ENCODE measurements at regions not wholly inside any gene's neighbourhood (a gene's known extent, or its start where the extent isn't known, plus 50 kb on each side); places are given as distances from the start of the nearest gene placed in this dataset.
A peak's percentile ranks its signal among the peaks of the same experiment; 100 is the strongest.

- H3K18ac ChIP-seq (ENCODE audit: low read length): no peak overlapping the region
- no peak overlapping the region for H4K8ac ChIP-seq (ENCODE audit: low read depth, low read length)
- no peak overlapping the region for H3K56ac ChIP-seq (ENCODE audit: low read length)
- no CpG with 5 or more reads among the region's 3 CpGs for WGBS (ENCODE audit: extremely low coverage, insufficient coverage, low lambda C conversion rate)
- no peak overlapping the region for H3K9ac ChIP-seq (ENCODE audit: low read length)
- no peak overlapping the region for H3K23ac ChIP-seq (ENCODE audit: low read length)
- no peaks in the 10 kb centered on the region for H3K79me2 ChIP-seq (ENCODE audit: control insufficient read depth, insufficient read depth, low read length)
- no peak overlapping the region for H3K27ac ChIP-seq (ENCODE audit: low read depth, low read length)
- H3K4me3 ChIP-seq (ENCODE audit: low read length): no peak overlapping the region
- no peaks in the 10 kb centered on the region for H3K36me3 ChIP-seq (ENCODE audit: control insufficient read depth, insufficient read depth, low read length)
- H2AK5ac ChIP-seq (ENCODE audit: low read length): no peak overlapping the region
- H2BK15ac ChIP-seq (replicated peaks; ENCODE audit: low read depth): no peak overlapping the region
- no peak overlapping the region for H2BK120ac ChIP-seq (ENCODE audit: low read depth, low read length)
- H3K79me1 ChIP-seq (ENCODE audit: low read length): no peaks in the 10 kb centered on the region
- no peak overlapping the region for H4K5ac ChIP-seq (ENCODE audit: low read length)
- H3K4me1 ChIP-seq (ENCODE audit: control insufficient read depth, low read depth, low read length): peaks cover 4% of the 10 kb centered on the region
- no peaks in the 10 kb centered on the region for H3K27me3 ChIP-seq (ENCODE audit: insufficient read depth, low read length, poor library complexity)
- H3K4ac ChIP-seq (ENCODE audit: low read depth, low read length): no peak overlapping the region
- no peak for DNase-seq
- no peak overlapping the region for H2BK5ac ChIP-seq (ENCODE audit: low read length)
- H3K4me2 ChIP-seq (ENCODE audit: low read length): no peak overlapping the region
These were observed 89.6 kb upstream of the KIT start for GRCh38 chr4:54568184-54568583.

GRCh38 chr4:54570822-54571221 lies 86.9 kb upstream of the KIT start:
- no CpG with 5 or more reads among the region's 2 CpGs for WGBS (ENCODE audit: extremely low coverage, insufficient coverage, low lambda C conversion rate)
- Histone ChIP-seq H3K4me2 (ENCODE audit: low read length) (no peak overlapping the region), H2AK5ac (ENCODE audit: low read length) (no peak overlapping the region), H3K79me2 (ENCODE audit: control insufficient read depth, insufficient read depth, low read length) (no peaks in the 10 kb centered on the region), H4K8ac (ENCODE audit: low read depth, low read length) (no peak overlapping the region), H3K27ac (ENCODE audit: low read depth, low read length) (no peak overlapping the region), H2BK120ac (ENCODE audit: low read depth, low read length) (no peak overlapping the region), H3K18ac (ENCODE audit: low read length) (no peak overlapping the region), H2BK5ac (ENCODE audit: low read length) (no peak overlapping the region), H3K36me3 (ENCODE audit: control insufficient read depth, insufficient read depth, low read length) (no peaks in the 10 kb centered on the region), H4K5ac (ENCODE audit: low read length) (no peak overlapping the region), H3K9ac (ENCODE audit: low read length) (no peak overlapping the region), H3K23ac (ENCODE audit: low read length) (no peak overlapping the region), H3K4me1 (ENCODE audit: control insufficient read depth, low read depth, low read length) (peaks cover 4% of the 10 kb centered on the region), H3K79me1 (ENCODE audit: low read length) (no peaks in the 10 kb centered on the region), H3K4ac (ENCODE audit: low read depth, low read length) (no peak overlapping the region), H3K27me3 (ENCODE audit: insufficient read depth, low read length, poor library complexity) (no peaks in the 10 kb centered on the region), H3K4me3 (ENCODE audit: low read length) (no peak overlapping the region), H2BK15ac (replicated peaks; ENCODE audit: low read depth) (no peak overlapping the region), H3K56ac (ENCODE audit: low read length) (no peak overlapping the region)
- DNase-seq: no peak

- no peaks in the 10 kb centered on the region for H3K79me1 ChIP-seq (ENCODE audit: low read length)
- H3K4me1 ChIP-seq (ENCODE audit: control insufficient read depth, low read depth, low read length): peaks cover 4% of the 10 kb centered on the region
- H3K4me3 ChIP-seq (ENCODE audit: low read length): no peak overlapping the region
- no peak overlapping the region for H3K27ac ChIP-seq (ENCODE audit: low read depth, low read length)
- no CpG with 5 or more reads among the region's 12 CpGs for WGBS (ENCODE audit: extremely low coverage, insufficient coverage, low lambda C conversion rate)
- H3K23ac ChIP-seq (ENCODE audit: low read length): no peak overlapping the region
- no peak overlapping the region for H3K4me2 ChIP-seq (ENCODE audit: low read length)
- H2BK120ac ChIP-seq (ENCODE audit: low read depth, low read length): no peak overlapping the region
- H4K5ac ChIP-seq (ENCODE audit: low read length): no peak overlapping the region
- H2BK15ac ChIP-seq (replicated peaks; ENCODE audit: low read depth): no peak overlapping the region
- H3K18ac ChIP-seq (ENCODE audit: low read length): peak overlapping the region; percentile 66
- H2AK5ac ChIP-seq (ENCODE audit: low read length): no peak overlapping the region
- H4K8ac ChIP-seq (ENCODE audit: low read depth, low read length): no peak overlapping the region
- no peak overlapping the region for H3K9ac ChIP-seq (ENCODE audit: low read length)
- H3K36me3 ChIP-seq (ENCODE audit: control insufficient read depth, insufficient read depth, low read length): no peaks in the 10 kb centered on the region
- DNase-seq: no peak
- H3K79me2 ChIP-seq (ENCODE audit: control insufficient read depth, insufficient read depth, low read length): no peaks in the 10 kb centered on the region
- no peak overlapping the region for H3K56ac ChIP-seq (ENCODE audit: low read length)
- H3K4ac ChIP-seq (ENCODE audit: low read depth, low read length): no peak overlapping the region
- H2BK5ac ChIP-seq (ENCODE audit: low read length): no peak overlapping the region
- no peaks in the 10 kb centered on the region for H3K27me3 ChIP-seq (ENCODE audit: insufficient read depth, low read length, poor library complexity)
These were observed 86.2 kb upstream of the KIT start for GRCh38 chr4:54571293-54572151.

GRCh38 chr4:54572152-54572542 lies 85.6 kb upstream of the KIT start:
- H3K9ac ChIP-seq (ENCODE audit: low read length): no peak overlapping the region
- no peak overlapping the region for H3K23ac ChIP-seq (ENCODE audit: low read length)
- peaks cover 2% of the 10 kb centered on the region for H3K4me1 ChIP-seq (ENCODE audit: control insufficient read depth, low read depth, low read length)
- H3K18ac ChIP-seq (ENCODE audit: low read length): no peak overlapping the region
- no peak overlapping the region for H2BK120ac ChIP-seq (ENCODE audit: low read depth, low read length)
- no peaks in the 10 kb centered on the region for H3K79me1 ChIP-seq (ENCODE audit: low read length)
- H4K8ac ChIP-seq (ENCODE audit: low read depth, low read length): no peak overlapping the region
- H3K56ac ChIP-seq (ENCODE audit: low read length): no peak overlapping the region
- no peaks in the 10 kb centered on the region for H3K36me3 ChIP-seq (ENCODE audit: control insufficient read depth, insufficient read depth, low read length)
- DNase-seq: peak; percentile 50
- no peak overlapping the region for H3K4ac ChIP-seq (ENCODE audit: low read depth, low read length)
- no peak overlapping the region for H2AK5ac ChIP-seq (ENCODE audit: low read length)
- H3K27ac ChIP-seq (ENCODE audit: low read depth, low read length): no peak overlapping the region
- H3K79me2 ChIP-seq (ENCODE audit: control insufficient read depth, insufficient read depth, low read length): no peaks in the 10 kb centered on the region
- H3K4me3 ChIP-seq (ENCODE audit: low read length): no peak overlapping the region
- H2BK15ac ChIP-seq (replicated peaks; ENCODE audit: low read depth): no peak overlapping the region
- no peak overlapping the region for H4K5ac ChIP-seq (ENCODE audit: low read length)
- H3K27me3 ChIP-seq (ENCODE audit: insufficient read depth, low read length, poor library complexity): no peaks in the 10 kb centered on the region
- no peak overlapping the region for H2BK5ac ChIP-seq (ENCODE audit: low read length)
- no peak overlapping the region for H3K4me2 ChIP-seq (ENCODE audit: low read length)

DNA sequence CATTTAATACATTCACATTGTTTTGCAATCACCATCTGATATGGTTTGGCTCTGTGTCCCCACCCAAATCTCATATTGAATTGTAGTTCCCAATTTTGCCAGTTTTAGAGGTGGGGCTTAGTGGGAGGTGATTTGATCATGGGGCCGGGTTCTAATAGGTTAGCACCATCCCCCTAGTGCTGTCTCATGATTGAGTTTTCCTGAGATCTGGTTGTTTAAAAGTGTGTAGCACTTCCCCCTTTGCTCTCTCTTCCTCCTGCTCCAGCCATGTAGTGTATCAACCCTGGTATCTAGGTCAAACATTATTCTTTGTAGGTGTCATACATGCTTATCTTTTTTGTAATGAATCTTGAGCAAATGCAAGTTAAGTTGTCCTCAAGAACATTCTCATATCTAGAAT lies 83.3 kb upstream of the KIT start:
- H3K79me1 ChIP-seq (ENCODE audit: low read length): no peaks in the 10 kb centered on the region
- H3K23ac ChIP-seq (ENCODE audit: low read length): no peak overlapping the region
- no peaks in the 10 kb centered on the region for H3K36me3 ChIP-seq (ENCODE audit: control insufficient read depth, insufficient read depth, low read length)
- no peak overlapping the region for H3K4ac ChIP-seq (ENCODE audit: low read depth, low read length)
- no peak overlapping the region for H4K8ac ChIP-seq (ENCODE audit: low read depth, low read length)
- H3K4me3 ChIP-seq (ENCODE audit: low read length): no peak overlapping the region
- H2BK120ac ChIP-seq (ENCODE audit: low read depth, low read length): no peak overlapping the region
- H3K56ac ChIP-seq (ENCODE audit: low read length): no peak overlapping the region
- no peak overlapping the region for H2BK5ac ChIP-seq (ENCODE audit: low read length)
- no peak overlapping the region for H3K9ac ChIP-seq (ENCODE audit: low read length)
- H3K4me2 ChIP-seq (ENCODE audit: low read length): no peak overlapping the region
- H3K79me2 ChIP-seq (ENCODE audit: control insufficient read depth, insufficient read depth, low read length): no peaks in the 10 kb centered on the region
- H3K27ac ChIP-seq (ENCODE audit: low read depth, low read length): no peak overlapping the region
- no peak overlapping the region for H4K5ac ChIP-seq (ENCODE audit: low read length)
- peaks cover 2% of the 10 kb centered on the region for H3K4me1 ChIP-seq (ENCODE audit: control insufficient read depth, low read depth, low read length)
- no peak overlapping the region for H2AK5ac ChIP-seq (ENCODE audit: low read length)
- H2BK15ac ChIP-seq (replicated peaks; ENCODE audit: low read depth): no peak overlapping the region
- DNase-seq: no peak
- H3K18ac ChIP-seq (ENCODE audit: low read length): no peak overlapping the region
- no peaks in the 10 kb centered on the region for H3K27me3 ChIP-seq (ENCODE audit: insufficient read depth, low read length, poor library complexity)
- WGBS (ENCODE audit: extremely low coverage, insufficient coverage, low lambda C conversion rate): no CpG with 5 or more reads among the region's 1 CpG

DNA sequence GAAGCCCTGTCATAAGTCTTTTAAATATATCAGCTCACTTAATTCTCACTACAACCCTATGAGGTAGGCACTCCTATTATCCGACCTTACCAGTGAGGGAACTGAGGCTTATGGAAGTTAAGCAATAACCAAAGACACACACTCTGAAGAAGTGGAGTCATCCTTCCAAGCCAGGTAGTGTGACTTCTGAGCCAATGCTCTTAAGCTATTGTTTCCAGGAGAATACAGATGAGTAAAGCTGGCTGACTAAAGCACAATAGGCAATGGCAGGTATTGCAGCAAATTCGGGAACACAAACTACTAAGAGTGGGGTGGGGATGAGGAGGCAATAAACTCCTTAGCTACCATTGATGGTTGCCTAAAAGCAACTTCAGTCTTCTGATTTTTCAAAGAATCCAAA lies 81.8 kb upstream of the KIT start:
- Histone ChIP-seq H3K56ac (ENCODE audit: low read length) (no peak overlapping the region), H4K8ac (ENCODE audit: low read depth, low read length) (no peak overlapping the region), H3K4me3 (ENCODE audit: low read length) (no peak overlapping the region), H3K27ac (ENCODE audit: low read depth, low read length) (no peak overlapping the region), H3K4me2 (ENCODE audit: low read length) (no peak overlapping the region), H3K18ac (ENCODE audit: low read length) (no peak overlapping the region), H4K5ac (ENCODE audit: low read length) (no peak overlapping the region), H3K79me2 (ENCODE audit: control insufficient read depth, insufficient read depth, low read length) (no peaks in the 10 kb centered on the region), H2BK5ac (ENCODE audit: low read length) (no peak overlapping the region), H3K27me3 (ENCODE audit: insufficient read depth, low read length, poor library complexity) (no peaks in the 10 kb centered on the region), H2AK5ac (ENCODE audit: low read length) (no peak overlapping the region), H2BK15ac (replicated peaks; ENCODE audit: low read depth) (no peak overlapping the region), H3K4me1 (ENCODE audit: control insufficient read depth, low read depth, low read length) (peaks cover 2% of the 10 kb centered on the region), H2BK120ac (ENCODE audit: low read depth, low read length) (no peak overlapping the region), H3K9ac (ENCODE audit: low read length) (no peak overlapping the region), H3K23ac (ENCODE audit: low read length) (no peak overlapping the region), H3K36me3 (ENCODE audit: control insufficient read depth, insufficient read depth, low read length) (no peaks in the 10 kb centered on the region), H3K4ac (ENCODE audit: low read depth, low read length) (no peak overlapping the region), H3K79me1 (ENCODE audit: low read length) (no peaks in the 10 kb centered on the region)
- peak; percentile 27 for DNase-seq
- no CpG with 5 or more reads among the region's 2 CpGs for WGBS (ENCODE audit: extremely low coverage, insufficient coverage, low lambda C conversion rate)
